Activated effector memory CD4-positive, alpha-beta T cell treated with anti-CD3 and anti-CD28 coated beads, Interleukin-2, amount 50 U/mL, for 16 hours (primary cell): ENCODE measurements at regions not wholly inside any gene's neighbourhood (a gene's known extent, or its start where the extent isn't known, plus 50 kb on each side); places are given as distances from the start of the nearest gene placed in this dataset.

Source experiments
- DNase-seq: peaks from one replicate; pipeline ENCODE4 v3.0.0-alpha.2; 2020

DNA sequence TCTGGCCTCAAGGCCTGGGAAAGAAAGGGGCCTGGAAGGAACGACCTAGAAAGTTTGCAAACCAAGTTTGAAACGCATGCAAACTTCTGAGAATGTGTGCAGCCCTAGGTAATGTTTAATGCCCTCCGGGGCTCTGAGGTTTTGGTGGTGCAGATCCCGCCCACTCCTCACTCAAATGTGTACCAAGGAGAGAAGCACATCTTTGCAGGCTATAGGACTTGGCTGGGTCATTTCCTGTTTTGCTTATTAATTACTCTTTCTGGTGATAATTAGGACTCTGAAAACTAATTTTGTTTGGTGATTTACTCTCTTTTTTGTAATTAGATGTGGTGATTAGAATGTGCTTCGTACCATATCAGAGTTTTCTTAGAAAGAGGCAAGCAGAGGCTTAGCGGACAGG, 625.9 kb upstream of the CADM1 start:
- DNase-seq, result no peak

DNA sequence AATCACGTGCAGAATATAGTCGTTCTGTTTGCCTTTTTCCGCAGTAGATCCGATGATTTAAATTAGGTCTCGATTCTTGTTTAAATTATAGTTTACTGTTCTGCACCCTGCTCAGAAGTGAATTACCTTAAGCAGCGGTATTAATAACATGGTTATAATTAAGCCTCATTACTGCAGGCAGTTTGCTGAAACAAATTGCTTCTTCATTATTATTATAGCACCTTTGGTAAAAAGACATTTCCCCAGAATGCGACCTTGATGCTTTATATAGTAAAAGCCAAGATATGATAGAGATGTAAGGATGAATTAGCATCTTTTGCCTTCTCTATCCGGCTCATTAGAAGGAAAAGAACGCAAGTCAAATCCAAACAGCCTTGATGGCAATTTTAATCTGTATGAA, 625.2 kb upstream of the CADM1 start:
- DNase-seq, result no peak

DNA sequence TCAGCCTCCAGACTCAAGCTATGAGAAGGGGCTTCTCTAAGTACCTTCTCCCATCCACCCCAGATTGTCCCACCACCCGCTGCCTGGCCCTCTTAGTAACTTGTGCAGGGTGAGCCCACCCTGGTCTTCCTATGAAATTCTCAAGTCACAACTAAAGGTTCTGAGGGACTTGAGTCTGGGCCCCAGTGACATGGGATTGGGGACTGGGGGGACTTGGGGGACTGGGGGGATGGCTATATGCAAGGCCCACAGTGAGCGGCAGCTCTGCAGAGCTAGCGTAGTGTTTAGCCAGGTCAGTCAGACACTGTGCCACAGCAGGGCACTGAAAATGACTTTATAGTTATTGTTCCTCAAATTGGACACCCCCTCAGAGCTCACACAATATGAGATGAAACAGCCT, 622.3 kb upstream of the CADM1 start:
- DNase-seq, result no peak

DNA sequence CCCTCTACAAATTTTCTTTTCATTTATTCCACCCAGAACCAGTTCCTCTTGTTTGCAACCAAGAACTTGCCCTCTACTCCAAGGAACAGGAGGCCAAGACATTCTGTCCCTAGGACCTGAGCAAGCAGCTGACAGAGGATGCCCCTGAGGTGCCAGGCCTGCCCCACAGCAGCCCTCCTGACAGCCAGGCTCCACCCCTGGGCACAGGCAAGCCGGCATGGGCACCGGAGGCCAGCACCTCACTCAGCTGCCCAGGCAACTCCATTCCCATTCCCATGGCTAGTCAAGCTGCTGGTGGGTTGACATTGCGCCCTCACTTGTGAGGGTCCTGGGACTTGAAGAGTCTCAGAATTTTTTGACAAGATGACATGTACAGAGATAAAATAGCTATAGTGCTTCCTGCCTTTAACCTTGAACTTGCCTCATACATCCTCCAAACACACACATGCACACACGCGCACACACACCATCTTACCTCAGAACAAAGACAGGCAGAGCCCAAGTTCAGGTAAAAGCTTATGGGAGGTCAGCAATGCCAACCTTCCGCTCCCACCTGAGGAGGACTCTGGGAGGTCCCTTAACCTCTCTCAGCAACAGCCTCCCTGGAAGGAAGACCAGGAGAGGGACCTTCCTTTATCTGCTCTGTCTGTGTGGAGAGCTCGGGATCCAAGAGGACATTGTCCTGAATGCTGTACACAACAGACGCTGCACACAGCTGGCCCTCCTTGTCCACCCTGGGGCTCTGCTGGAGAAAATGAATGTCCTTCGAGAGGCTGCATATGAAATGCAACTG, 620.9 kb upstream of the CADM1 start:
- no peak for DNase-seq

DNA sequence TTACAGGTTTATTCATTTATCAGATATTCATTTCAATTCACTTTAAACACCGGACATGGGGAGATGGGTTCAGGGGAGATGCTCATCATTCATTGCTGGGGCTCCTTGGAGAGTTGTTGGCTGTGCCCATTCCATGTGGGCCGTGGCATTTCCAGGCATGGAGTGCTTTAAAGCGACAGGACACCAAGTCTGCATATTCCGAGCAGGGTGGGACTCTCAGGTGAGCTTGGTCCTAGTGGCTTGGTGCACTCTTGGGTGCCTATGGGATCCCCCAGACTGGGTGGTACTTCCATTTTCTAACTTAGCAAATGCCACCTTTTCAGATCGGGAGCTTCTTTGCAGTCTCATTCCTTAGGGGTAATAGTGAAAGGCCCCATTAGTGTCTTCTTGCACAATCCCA, 619.5 kb upstream of the CADM1 start:
- no peak for DNase-seq

DNA sequence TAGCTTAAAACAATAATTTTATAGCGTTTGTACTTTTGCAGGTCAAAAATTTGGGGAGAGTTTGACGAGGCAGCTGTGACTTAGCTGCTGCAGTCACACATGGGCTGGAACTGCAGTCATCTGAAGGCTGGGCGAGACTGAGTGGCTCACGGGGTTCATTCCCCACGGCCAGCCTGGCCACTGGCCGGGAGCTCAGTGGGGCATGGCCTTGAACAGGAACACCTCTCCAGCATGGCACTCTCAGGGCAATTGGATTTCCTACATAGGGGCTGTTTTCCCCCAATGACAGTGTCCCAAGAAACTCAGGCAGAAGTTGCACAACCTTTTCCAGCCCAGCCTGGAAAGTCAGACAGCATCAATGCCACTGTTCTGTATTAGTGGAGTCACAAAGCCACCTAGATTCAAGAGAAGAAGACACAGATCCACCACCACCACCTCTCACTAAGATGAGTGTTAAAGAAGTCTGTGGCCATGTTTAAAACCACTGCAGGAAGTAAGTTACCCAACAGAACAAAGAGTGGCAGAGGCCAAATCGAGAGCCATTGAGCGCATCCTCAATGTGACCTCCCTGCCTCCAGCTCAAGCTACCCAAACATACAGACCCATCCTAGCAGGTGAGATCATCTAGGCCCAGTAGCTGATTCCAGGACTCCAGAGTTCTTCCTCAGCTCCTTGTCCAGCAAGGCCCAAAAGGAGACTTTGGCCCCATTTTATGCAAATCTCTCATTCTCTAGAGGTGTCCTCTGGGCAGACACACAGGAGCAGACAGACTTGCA, 618.7 kb upstream of the CADM1 start:
- DNase-seq, result no peak

DNA sequence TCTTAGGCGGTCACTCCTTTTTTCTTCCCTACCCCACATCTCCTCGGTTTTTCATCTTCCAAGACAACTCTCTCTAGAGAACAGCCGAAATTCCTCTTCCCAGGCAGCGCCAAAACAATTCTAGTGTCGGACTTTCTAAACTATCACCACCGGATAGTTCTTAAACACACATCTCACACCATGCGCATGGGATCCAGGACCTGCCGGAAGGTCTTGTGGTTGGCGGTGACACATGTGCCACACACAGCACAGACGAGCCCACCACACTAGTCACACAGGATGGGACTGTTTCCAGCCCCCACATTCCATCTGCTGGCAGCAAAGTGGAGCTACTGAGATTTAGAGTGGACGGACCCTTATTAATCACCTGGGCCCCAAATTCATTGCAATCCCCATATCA, 614.9 kb upstream of the CADM1 start:
- DNase-seq, result no peak

DNA sequence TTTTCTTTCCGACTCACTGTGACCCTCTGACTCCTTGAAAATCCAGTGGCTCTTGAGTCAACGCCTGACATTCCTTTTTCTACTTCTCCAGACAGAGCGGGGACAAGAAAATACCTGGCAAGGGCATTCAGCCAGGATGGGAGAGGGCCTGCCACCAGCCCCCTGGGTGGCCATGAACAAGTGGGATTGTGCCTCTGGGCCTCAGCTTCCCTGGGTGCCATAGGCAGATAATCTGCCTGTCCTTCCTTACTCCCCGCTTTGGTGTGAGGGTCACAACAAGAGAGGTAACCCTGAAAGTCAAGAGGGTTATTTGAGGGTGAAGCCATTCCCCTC, 613.9 kb upstream of the CADM1 start:
- DNase-seq, result no peak

DNA sequence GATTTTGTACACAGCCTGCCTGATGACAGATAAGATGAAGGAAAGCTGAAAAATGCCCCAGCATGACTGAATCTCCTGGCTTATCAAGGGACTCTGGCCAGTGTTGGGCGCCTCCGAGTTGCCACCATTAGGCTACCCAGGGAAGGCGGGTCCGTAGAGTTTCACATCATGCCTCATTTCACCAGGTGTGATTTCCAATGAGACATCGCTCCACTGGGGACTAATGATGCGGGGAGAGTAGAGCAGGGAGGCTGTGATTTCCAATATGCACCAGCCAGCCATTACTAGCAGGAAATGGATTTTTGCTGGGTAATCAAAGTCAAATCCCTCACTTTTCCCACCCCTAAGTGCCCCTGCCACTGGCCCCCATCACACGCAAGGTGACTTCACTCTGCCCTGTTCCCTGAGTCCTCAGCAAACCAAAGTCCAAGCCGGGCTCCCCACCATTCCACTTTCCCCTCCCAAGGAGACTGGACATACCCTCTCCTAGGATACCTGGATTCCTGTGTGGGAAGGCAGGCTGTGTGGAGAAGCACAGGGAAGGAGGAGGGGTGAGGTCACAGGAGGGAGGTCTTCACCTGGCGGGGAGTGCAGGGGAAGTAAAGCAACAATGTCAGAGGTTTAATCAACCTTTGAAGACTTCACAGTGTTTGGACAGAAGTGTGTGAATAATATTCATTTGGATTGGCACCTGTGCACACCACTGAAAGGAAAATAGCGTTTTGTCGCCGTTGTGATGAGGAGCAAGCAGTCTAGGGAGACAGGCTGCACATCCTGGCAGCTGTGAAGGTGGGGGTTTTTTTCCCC, 613.3 kb upstream of the CADM1 start:
- no peak for DNase-seq

DNA sequence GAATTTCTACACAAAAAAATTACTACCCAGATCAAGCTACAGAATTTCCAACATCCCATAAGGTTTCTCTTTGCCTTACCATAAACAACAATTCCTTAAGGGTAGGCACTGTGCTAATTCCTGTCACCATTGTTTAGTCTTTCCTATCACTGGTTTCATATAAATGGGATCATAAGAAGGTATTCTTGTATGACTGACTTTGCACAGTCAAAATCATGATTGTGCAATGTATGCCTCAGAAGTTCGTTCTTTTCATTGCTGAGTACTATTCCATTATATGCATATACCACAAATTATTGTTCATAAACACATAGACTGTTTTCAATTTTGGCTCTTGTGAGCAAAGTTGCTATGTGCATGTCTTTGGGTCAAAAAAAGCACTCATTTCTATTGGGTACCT, 611.6 kb upstream of the CADM1 start:
- DNase-seq, result no peak

DNA sequence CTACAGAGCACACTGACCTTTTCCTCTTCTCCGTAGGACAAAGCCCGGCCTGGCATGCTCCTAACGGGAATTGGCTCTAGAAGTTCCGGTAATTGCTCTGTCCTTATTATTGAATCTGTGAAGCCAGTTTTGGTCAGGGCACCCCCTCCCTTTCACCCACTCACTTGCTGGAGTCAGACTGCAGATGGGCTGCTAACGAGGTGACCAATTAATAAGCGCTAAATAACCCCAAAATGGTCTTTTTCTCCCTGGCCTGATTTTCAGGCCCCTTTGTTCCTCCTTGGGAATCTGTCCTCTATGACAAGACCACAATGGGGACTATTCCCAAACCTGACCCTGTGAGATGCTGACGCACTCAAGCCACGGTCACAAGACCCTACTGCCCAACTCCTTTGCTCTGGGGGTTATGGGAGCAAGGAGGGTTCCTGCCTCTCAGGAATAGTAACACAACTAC, 610.0 kb upstream of the CADM1 start:
- DNase-seq, result no peak

DNA sequence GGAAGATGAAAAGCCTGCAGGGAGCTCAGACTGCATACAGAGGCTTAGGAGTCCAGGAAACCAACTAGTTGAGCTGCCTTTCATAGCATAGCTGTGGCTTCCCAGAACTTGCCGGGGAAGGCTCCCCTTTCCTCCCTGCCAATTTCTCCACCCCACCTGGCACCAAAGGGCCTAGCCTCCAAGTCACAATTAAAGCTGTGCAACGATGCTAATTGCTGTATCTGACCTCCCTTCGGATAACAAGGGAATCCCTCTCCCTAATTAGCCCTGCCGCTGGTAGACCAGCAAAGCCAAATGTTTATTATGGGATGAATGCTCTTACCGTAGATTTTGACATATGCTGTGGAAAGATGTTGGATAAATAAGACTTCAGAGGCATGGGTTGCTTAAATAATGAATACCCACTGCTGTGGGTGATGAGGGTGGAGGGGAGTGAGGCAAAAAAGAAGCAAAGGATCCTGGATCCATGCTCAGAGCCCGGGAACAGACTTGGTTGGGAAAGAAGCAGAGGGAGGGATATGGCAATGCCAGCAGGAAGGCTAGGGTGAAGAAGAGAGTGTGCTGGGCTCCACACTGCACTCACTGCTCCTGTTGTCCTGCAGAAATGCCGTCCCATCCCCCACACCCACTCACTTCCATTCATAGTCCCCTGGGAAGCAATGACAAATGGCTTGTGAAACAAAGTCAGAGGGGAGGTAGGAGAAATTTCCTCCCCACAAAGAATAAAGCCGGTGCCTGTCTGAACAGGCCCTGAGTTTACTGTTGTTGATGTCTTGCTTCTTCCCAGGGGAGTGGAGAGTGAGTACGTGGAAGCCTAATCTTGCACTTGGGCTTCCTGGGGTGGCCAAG, 608.1 kb upstream of the CADM1 start:
- DNase-seq, result no peak

DNA sequence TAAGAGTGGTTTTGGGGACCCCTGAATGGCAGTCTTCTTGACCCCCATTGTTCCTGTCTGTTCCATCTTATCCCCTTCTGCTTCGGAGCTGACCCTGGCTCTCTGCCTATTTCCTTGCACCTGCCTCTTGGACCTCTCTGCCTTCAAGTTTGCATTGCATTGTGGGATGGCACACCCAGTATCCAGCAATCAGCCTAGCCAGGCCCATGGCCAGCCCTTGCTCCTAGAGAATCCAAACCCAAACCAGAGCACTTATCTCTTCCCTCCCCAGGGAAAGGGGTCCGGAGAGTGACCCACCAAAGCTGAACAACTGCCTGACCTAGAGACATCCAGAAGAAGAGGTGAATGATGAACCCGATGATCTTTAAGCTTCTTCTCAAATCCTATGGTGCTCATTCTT, 607.3 kb upstream of the CADM1 start:
- no peak for DNase-seq

DNA sequence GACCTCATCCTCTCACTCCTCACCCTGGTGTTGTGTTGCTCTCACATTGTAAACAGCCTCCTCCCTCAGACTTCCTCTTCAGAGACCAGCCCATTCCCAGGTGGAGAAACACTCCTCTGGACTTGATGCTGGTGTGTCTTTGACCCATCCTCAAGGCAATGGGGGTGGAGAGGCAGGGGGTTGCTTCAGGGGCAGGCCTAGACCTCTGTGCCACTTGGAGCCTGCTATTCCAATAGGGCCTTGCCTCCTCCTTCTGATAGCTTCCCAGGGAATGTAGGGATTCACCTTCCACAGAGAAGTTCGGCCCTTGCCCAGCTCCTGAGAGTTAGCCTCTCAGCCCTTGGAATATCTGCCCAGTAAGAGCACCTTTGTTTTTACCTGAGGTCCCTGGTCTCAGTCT, 606.6 kb upstream of the CADM1 start:
- no peak for DNase-seq

DNA sequence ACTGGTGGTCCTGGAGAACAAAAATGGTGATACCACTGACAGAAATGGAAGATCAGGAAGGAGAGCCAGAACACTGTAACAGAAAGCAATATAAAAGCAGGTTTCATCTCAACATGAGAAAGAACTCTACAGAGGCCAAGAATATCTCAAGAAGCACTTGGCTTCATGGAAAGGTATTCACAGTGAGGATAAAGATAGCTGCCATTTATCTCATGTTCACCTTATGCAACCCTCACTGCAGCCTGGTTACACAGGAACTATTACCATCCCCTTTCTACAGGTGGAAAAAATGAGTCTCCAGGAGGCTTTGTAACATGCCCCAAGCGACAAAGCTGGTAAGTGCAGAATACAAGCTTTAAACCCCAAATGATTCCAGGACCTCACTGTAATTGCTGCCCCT, 606.1 kb upstream of the CADM1 start:
- DNase-seq, result no peak

DNA sequence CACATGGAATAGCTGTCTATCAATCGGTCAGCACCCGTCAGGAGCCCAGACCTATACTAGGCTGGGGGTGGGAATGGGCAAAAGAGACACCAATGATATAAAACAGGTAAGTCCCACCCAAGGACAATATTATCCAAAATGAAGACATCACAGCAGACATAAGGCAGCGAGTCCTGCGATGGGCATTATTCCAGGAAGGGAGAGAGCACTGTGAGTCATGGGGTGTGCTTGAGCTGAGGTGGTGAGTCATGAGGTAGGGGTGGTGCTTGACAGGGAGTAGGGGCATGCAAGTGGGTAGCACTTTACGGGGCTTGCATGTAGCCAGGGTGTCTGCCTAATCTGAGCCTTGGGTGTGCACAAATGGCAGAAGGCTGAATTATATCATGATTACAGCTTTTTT, 605.0 kb upstream of the CADM1 start:
- no peak for DNase-seq

DNA sequence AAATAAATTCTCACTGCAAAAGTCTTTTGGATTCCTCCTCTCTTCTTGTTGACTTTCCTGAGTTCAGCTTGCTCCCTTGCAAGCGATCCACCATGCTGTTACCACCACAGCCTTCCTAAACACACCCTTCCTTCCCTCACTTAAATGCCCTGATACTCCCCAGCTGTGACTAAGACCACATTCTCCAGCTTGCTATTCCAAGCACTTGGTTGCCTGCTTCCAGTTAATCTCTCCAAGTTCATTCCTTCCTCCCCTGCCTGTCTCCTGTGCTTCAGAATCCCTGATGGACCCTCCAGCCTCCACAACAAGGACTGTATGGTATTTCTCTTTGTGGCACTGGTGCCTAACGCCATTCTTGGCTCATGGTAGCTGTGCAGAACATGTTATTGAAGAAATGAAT, 603.9 kb upstream of the CADM1 start:
- no peak for DNase-seq

DNA sequence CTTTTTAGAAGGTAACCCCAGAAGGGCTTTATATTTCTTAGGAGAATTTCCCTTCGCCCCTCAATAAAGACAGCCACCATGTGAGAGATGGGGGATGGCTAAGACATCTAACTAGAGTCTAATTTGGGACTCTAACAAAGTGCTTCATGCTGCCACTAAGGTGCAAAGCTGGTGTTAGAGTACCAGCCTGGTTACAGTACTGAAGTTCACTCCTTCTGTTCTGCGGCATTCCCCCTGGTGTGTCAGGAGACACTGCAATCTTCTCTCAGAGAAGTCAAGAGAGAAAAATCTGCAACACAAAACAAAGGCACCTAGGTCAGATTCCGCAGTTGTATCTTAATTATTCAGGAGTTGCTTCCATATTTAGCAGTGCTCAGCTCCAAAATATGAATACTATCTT, 603.0 kb upstream of the CADM1 start:
- no peak for DNase-seq

DNA sequence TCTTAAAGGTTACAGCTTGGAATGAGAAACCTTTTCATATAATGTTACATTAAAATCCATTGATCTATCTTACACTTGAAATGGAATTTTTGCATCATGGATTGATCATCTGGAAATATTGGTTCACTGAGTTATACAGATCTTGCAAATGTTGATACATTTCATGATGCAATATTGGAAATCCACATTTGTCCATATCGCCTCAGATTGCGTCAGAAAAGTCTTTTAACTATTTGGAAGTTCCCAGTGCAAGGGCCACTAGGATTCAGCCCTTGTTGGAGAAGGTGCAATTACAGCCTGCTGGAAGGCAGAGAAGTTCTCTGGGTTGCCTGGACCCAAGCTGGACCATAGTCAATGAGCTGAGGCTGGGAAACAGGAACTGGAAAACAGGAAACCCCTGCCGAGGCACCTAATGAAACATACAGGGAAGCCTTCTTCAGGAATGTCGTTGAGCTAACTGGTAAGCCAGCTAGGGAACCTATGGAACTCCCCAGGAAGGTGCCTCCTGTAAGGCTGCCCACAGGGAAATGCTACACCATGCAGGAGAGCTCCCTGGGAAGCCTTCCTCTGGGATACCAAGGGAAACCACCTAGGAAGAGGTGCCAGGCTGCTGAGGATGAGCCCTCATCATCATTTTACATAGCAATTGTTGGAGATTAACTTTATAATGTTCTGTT, 600.4 kb upstream of the CADM1 start:
- no peak for DNase-seq

DNA sequence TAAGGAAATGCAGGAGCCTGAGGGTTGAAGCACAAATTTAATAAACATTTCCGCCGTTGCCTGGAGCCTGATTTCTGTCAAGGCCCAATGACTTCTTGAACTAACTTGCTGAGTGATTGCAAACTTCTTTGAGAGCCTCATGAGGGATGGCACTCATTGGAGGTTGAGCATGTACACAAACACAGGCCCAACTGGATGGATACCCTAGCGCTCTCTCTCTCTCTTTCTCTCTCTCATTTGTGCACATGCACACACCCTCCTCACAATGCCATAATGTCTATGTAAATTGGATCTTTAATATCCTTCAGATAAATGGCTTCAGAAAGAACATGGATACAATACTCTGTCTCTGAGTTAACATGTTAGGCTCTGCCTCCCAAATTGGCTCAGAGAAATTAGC, 597.7 kb upstream of the CADM1 start:
- DNase-seq, result no peak

DNA sequence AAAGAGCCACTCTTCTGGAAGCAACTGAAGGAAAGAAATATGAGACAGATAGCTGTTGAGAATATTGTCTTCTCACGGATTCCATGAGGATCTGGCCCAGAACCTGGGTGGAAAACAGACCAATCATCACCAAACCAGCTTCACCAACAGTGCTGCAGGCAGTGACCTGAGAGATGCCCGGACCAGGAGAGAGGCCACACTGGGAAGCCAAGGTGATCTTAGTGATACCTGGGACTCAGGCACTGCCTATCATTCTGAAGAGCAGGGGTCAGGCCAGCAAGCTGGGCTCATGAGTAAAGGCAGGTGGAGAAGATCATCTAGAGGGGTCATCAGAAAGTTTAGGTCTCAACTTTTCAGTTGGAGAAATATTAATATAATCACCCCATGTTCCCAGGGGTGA, 595.8 kb upstream of the CADM1 start:
- DNase-seq, result no peak

DNA sequence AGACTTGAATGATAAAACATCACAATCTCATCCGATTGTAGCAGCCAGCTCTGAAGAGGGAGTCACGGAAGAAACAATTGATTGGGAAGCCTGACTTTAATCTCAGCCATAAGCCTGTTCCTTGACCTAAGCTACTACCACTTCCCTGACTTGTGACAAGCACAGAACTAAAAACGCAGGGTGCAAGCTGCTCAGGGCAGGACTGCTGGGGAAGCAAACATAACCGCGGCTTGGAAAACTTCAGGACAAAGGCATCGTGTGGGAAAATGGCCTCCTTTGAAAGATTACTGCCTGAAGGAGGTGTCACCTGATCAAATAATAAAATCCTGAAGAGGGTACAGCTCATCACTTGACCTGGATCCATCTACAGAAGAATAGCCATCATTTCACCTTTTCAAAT, 595.3 kb upstream of the CADM1 start:
- DNase-seq, result no peak
